GM12892 (cell line): ENCODE measurements at regions not wholly inside any gene's neighbourhood (a gene's known extent, or its start where the extent isn't known, plus 50 kb on each side); places are given as distances from the start of the nearest gene placed in this dataset.

ENCODE experiments used
- POLR2A ChIP-seq: IDR thresholded peaks from 2 replicates; pipeline ENCODE4 v1.6.1; 2011; ENCODE audit warnings: low read depth, low read length, control low read depth
- POLR2AphosphoS5 ChIP-seq: IDR thresholded peaks from 2 replicates; pipeline ENCODE4 v1.6.1; 2011; ENCODE audit warnings: low read depth, low read length, control low read depth
- TAF1 ChIP-seq: IDR thresholded peaks from 2 replicates; pipeline ENCODE4 v1.6.1; 2011; ENCODE audit warnings: low read depth, mild to moderate bottlenecking, control low read depth, low read length, borderline replicate concordance

GRCh38 chr2:10243926-10244270 lies 58.8 kb upstream of the HPCAL1 start:
- no peak for TF ChIP-seq POLR2A
- TF ChIP-seq TAF1 = no peak
- TF ChIP-seq POLR2AphosphoS5 = no peak
